HG02885 (cell line): ENCODE measurements at regions not wholly inside any gene's neighbourhood (a gene's known extent, or its start where the extent isn't known, plus 50 kb on each side); places are given as distances from the start of the nearest gene placed in this dataset.
"Not testable (repeated sequence)": the region's sequence is repeated elsewhere in the genome, so short reads cannot be mapped to it uniquely, and the experiment has no call there.

Experiments
- ATAC-seq: cut with Tn5 transposase; IDR thresholded peaks from one replicate; pipeline ENCODE4 v1.9.1; 2021; ENCODE audit warnings: mild to moderate bottlenecking; ENCODE audit not compliant: unreplicated experiment, poor library complexity

DNA sequence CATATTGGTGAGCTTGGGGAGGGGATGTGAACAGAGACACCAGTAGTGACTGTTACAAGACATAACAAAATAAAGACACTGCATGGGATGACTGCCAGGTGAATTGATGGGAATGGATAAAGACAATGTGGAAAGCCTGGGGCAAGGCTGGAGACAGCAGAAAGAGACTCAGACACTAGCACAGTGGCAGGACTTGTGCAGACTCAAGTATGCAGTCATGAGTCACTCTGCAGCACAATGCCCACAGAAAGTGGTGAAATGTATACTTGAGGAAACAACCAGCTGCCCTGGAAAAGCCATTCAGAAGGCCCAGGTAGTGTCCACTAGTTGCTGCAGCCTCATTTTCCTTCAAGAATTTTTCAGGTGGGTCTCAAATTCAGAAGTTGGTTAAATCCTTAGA is 452.3 kb downstream of the MID1IP1 start:
- no peak for ATAC-seq

- no peak for ATAC-seq
Observed at GRCh38 chrX:39258331-39258730, 457.1 kb downstream of the MID1IP1 start.

GRCh38 chrX:39260965-39261364 is 459.7 kb downstream of the MID1IP1 start:
- ATAC-seq: no peak

- ATAC-seq: peak; percentile 52
Observed at GRCh38 chrX:39261446-39262147, 460.3 kb downstream of the MID1IP1 start.

DNA sequence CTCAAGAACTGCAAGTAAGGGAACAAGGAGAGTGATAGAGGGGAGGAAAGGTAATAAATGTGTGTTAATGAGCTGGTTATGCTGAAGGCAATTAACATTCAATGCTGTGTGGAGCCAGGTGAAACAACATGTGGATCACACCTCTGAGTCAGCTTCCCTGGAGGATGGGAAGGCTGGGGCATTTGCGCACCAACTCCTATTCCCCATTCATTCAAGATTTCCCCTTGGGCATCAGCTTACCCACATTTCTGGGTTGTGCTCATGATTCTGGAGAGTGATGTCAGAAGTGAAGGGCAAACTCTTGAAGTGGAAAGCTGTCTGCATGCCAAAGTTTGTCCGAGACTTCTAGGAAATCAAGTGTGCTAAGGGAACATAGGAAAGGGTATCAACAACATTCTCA is 461.4 kb downstream of the MID1IP1 start:
- ATAC-seq: no peak

- ATAC-seq: no peak
Observed at GRCh38 chrX:39264023-39264422, 462.8 kb downstream of the MID1IP1 start.

DNA sequence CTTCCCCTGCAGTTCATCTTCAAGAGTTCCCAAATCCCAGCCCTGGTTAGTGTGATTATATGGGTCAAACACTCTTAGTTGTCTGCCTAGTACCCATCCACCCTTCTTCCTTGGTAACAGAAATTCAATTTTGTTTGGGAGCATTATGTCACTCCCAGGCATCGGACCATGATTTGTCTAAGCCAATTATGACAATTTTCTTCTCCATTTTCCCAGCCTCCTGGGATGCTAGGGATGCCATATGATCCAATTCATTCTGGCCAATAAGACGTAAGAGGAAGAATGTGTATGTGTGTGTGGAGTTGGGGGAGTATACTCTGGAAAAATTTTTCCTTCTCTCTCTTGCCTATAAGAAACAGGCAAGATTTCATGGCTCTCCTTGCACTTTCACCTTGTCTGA is 465.9 kb downstream of the MID1IP1 start:
- no peak for ATAC-seq

GRCh38 chrX:39268207-39268606 is 466.9 kb downstream of the MID1IP1 start:
- no peak for ATAC-seq

- ATAC-seq: no peak
Observed at GRCh38 chrX:39275500-39276068, 474.3 kb downstream of the MID1IP1 start.

GRCh38 chrX:39277685-39278390 is 476.6 kb downstream of the MID1IP1 start:
- not testable (repeated sequence) for ATAC-seq

DNA sequence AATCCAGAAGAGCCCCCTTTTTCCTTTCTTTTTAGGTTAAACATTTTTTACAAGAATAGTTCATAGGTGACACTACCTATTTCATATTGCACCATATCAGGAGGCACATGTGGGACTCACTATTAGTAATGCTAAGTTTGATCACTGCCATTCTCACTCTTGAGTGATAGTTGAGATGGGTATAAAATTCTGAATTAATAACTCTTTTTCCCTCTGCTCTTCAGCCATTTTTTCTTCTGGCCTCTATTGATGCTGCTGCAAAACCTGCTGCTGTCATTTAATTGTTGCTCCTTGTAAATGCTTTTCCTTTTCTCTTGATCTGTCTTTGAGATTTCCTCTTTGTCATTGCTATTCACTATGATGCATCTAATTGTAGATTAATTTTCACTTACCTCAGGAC is 482.0 kb downstream of the MID1IP1 start:
- no peak for ATAC-seq

GRCh38 chrX:39288592-39288991 is 487.3 kb downstream of the MID1IP1 start:
- ATAC-seq: no peak

DNA sequence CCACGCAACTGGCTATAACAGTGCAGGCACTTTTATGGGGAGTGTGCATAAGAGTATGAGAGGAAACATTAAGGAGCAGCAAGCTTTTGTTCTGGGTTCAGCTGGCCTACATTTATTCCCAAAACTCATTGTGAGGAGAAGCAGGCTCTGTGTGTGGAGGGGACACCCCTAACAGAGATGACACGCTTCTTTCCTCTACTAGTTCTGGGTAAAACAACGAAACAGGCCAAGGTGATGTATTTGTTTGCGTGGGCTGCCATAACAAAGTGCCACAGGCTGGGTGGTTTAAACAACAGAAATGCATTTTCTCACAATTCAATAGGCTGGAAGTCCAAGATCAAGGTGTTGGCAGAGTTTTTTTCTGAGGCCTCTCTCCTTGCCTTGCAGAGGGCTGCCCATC is 488.6 kb downstream of the MID1IP1 start:
- no peak for ATAC-seq

DNA sequence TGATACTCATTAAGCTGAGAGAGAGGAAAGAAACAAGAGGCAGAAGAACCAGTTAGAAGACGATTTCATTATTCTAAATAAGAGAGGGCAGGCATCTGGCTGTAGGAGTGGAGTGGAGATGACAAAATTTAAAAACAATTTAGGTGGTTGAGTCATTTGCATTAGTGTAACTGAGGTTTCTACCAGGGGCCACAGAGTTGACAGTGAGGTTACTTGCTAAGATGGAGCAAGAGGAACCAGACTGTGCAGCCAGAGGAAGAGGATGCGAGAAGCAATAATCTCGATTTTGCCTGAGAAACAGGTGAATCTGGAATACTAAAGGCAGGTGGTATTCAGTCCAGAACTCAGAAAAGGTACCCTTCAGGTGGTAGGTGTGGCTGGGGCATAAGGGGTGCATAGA is 491.9 kb downstream of the MID1IP1 start:
- no peak for ATAC-seq

- ATAC-seq: no peak
Observed at GRCh38 chrX:39296472-39296871, 495.2 kb downstream of the MID1IP1 start.

- no peak for ATAC-seq
Observed at GRCh38 chrX:39298821-39299220, 497.6 kb downstream of the MID1IP1 start.

DNA sequence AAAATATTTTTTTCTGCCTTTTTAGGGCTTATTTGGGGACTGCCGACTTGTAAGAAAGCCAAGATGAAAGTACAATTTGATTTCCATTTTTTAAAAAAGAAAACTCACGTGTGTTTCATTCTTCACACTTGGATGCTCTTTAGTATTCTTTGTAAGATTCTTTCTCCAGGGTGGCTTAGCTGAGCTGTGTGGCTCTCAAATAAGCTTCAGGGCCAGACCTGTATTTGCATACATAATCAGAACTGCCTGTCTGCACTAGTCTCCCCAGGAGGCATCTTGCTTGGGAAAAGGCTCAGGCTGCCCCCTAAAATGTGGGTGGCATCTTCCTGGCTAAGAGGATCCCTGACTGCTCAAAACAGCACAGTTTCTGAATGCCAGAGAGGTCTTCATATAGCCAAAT is 498.4 kb downstream of the MID1IP1 start:
- ATAC-seq: no peak

DNA sequence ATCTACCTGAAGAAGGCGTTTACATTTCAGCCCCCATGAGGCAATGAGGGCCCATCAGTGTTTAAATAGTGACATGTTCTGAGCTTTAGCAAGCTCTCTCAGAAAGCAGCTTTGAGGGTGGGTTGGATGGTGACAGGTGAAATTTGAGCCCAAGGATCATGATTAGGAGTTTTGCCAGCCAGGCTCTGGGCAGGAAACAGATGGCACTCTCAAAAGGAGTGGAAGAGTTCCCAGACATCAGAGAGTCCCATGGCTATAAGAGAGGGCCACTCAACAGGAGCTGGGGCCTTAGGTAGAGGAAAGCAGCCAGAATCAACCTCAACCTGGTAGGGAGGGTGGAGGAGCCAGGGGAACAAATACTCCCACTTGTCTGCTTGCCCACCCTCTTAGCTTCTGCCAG is 499.8 kb downstream of the MID1IP1 start:
- ATAC-seq: no peak

DNA sequence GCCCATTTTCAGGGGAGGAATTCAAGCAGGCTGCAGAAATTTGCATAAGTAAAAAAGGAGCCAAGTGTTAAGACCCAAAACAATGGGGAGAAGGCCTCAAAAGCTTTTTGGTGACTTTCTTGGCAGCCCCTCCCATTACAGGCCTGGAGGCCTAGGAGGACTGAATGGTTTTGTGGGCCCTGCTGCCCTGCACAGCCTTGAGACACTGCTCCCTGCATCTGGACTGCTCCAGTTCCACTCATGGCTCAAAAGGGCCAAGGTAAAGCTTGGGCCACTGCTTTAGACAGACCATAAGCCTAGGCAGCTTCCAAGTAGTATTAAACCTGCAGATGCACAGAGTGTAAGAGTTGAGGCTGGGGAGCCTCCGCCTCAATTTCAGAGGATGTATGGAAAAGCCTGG is 501.6 kb downstream of the MID1IP1 start:
- ATAC-seq: no peak

DNA sequence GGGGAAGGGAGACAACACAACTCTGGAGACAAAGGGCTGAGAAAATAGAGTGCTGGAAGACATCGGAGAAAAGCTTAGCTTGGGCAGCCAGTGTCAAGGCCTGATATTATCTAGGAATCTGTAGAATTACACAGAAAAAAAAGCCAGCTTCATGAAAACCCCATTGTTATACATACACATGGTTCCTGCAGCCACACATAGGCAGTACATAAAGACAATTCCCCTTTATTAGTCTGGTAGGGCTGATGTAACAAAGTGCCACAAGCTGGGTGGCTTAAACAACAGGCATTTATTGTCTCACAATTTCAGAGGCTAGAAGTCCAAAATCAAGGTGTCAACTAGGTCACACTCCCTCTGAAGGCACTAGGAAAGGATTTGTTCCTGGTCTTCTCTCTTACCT is 503.5 kb downstream of the MID1IP1 start:
- ATAC-seq: no peak

GRCh38 chrX:39307488-39307887 is 506.2 kb downstream of the MID1IP1 start:
- no peak for ATAC-seq

- ATAC-seq: no peak
Observed at GRCh38 chrX:39308126-39308525, 506.9 kb downstream of the MID1IP1 start.
